Thyroid gland (tissue), 4 donors: ENCODE measurements at regions not wholly inside any gene's neighbourhood (a gene's known extent, or its start where the extent isn't known, plus 50 kb on each side); places are given as distances from the start of the nearest gene placed in this dataset.

ENCODE experiments used
- CTCF ChIP-seq, 6 experiments: fragments of 200-600 bp in 3 of 6; fragments of 450-650 bp in 3 of 6; sonication (generic) in 3 of 6; IDR thresholded peaks; one replicate each; pipeline ENCODE4 v1.5.1; 2016 to 2019; ENCODE audit warnings: antibody characterized with exemption in 6 of 6, mild to moderate bottlenecking in 2 of 6, inconsistent platforms in 1 of 6, moderate library complexity in 1 of 6
- POLR2A ChIP-seq, 2 donors: fragments of 450-650 bp; IDR thresholded peaks; one replicate each; pipeline ENCODE4 v1.6.1; 2017; ENCODE audit warnings: antibody characterized with exemption in 2 of 2, mild to moderate bottlenecking in 2 of 2, moderate library complexity in 1 of 2

GRCh38 chr4:63817196-63817865, 591.9 kb downstream of the TECRL start:
- TF ChIP-seq CTCF (IDR thresholded peaks at IDR 0.05) (no peak), POLR2A (IDR thresholded peaks at IDR 0.05) (no peak)
